WTC11 (cell line): ENCODE measurements at regions not wholly inside any gene's neighbourhood (a gene's known extent, or its start where the extent isn't known, plus 50 kb on each side); places are given as distances from the start of the nearest gene placed in this dataset.

Experiments used
- ATAC-seq: fragments of 200-7000 bp; cut with Tn5 transposase; 2 replicates; pipeline ENCODE4 v1.10.0; 2021; ENCODE audit warnings: mild to moderate bottlenecking, moderate library complexity
- CTCF ChIA-PET: fragments of 300-600 bp; sonication (Branson Sonifier 250); formaldehyde crosslinking; loops from one replicate; lab custom pipeline; 2021; ENCODE audit warnings: antibody characterized with exemption; lab: Charles Lee
- POLR2A ChIA-PET: fragments of 350-600 bp; sonication (Branson Sonifier 250); formaldehyde crosslinking; loops from one replicate; lab custom pipeline; 2021; ENCODE audit warnings: antibody characterized with exemption; lab: Charles Lee
- DNase-seq: peaks from one replicate; pipeline ENCODE4 v3.0.0; 2021; ENCODE audit warnings: low spot score
- H3K27ac Mint-ChIP-seq: 2 replicates; pipeline ENCODE4 v1.8.0; 2021; ENCODE audit warnings: mixed read lengths
- H3K27me3 Mint-ChIP-seq: 2 replicates; pipeline ENCODE4 v1.8.0; 2021; ENCODE audit warnings: low read depth, mild to moderate bottlenecking, moderate library complexity, mixed read lengths
- H3K36me3 Mint-ChIP-seq: 2 replicates; pipeline ENCODE4 v1.8.0; 2021; ENCODE audit warnings: mixed read lengths
- H3K4me1 Mint-ChIP-seq: 2 replicates; pipeline ENCODE4 v1.8.0; 2022; ENCODE audit warnings: mixed read lengths
- H3K4me3 Mint-ChIP-seq: 2 replicates; pipeline ENCODE4 v1.8.0; 2021; ENCODE audit warnings: mild to moderate bottlenecking, moderate library complexity, mixed read lengths
- H3K9me3 Mint-ChIP-seq: 2 replicates; pipeline ENCODE4 v1.8.0; 2021; ENCODE audit warnings: mixed read lengths
- ATF1 ChIP-seq: sonication (generic); formaldehyde crosslinking; IDR thresholded peaks from 2 replicates; pipeline ENCODE4 v1.8.1; 2023; ENCODE audit warnings: mild to moderate bottlenecking, moderate library complexity, missing genetic modification reagents
- CTCF ChIP-seq: fragments of 200-600 bp; IDR thresholded peaks from 2 replicates; pipeline ENCODE4 v1.8.0; 2022; ENCODE audit warnings: antibody characterized with exemption
- EMX1 ChIP-seq: fragments of 250-450 bp; sonication (Bioruptor Pico); IDR thresholded peaks from 2 replicates; pipeline ENCODE4 v1.8.0; 2021; ENCODE audit warnings: mild to moderate bottlenecking
- ESRRA ChIP-seq: sonication (generic); formaldehyde crosslinking; IDR thresholded peaks from 2 replicates; pipeline ENCODE4 v1.8.1; 2022; ENCODE audit warnings: mild to moderate bottlenecking, missing genetic modification reagents, borderline replicate concordance
- FOXP4 ChIP-seq: sonication (generic); formaldehyde crosslinking; IDR thresholded peaks from 2 replicates; pipeline ENCODE4 v1.8.0; 2022; ENCODE audit warnings: mild to moderate bottlenecking, missing genetic modification reagents
- GRHL2 ChIP-seq: fragments of 250-450 bp; sonication (Bioruptor Pico); IDR thresholded peaks from 2 replicates; pipeline ENCODE4 v1.8.0; 2022; ENCODE audit warnings: mild to moderate bottlenecking, moderate library complexity; ENCODE audit not compliant: insufficient replicate concordance, severe bottlenecking
- GTF2I ChIP-seq: fragments of 250-450 bp; sonication (Bioruptor Pico); conservative IDR thresholded peaks from 2 replicates; pipeline ENCODE4 v1.4.0; 2021; ENCODE audit warnings: mild to moderate bottlenecking
- HMGA2 ChIP-seq: fragments of 250-450 bp; sonication (Bioruptor Pico); IDR thresholded peaks from 2 replicates; pipeline ENCODE4 v1.4.0; 2021; ENCODE audit warnings: mild to moderate bottlenecking, moderate library complexity
- MXD4 ChIP-seq: fragments of 250-450 bp; sonication (Bioruptor Pico); IDR thresholded peaks from 2 replicates; pipeline ENCODE4 v1.8.0; 2021; ENCODE audit warnings: mild to moderate bottlenecking, moderate library complexity, borderline replicate concordance
- NFE2L1 ChIP-seq: sonication (generic); formaldehyde crosslinking; IDR thresholded peaks from 2 replicates; pipeline ENCODE4 v1.8.1; 2023; ENCODE audit warnings: missing genetic modification reagents
- PREB ChIP-seq: sonication (generic); formaldehyde crosslinking; IDR thresholded peaks from 2 replicates; pipeline ENCODE4 v1.8.1; 2022; ENCODE audit warnings: mild to moderate bottlenecking, missing genetic modification reagents, moderate library complexity, borderline replicate concordance
- RORB ChIP-seq: fragments of 250-450 bp; sonication (Bioruptor Pico); IDR thresholded peaks from 2 replicates; pipeline ENCODE4 v1.9.0; 2021; ENCODE audit warnings: mild to moderate bottlenecking
- SMAD3 ChIP-seq: sonication (generic); formaldehyde crosslinking; IDR thresholded peaks from 2 replicates; pipeline ENCODE4 v1.8.0; 2022; ENCODE audit warnings: missing genetic modification reagents, mild to moderate bottlenecking, borderline replicate concordance
- SP1 ChIP-seq: sonication (generic); formaldehyde crosslinking; conservative IDR thresholded peaks from 2 replicates; pipeline ENCODE4 v1.8.1; 2022; ENCODE audit warnings: missing genetic modification reagents
- TEAD1 ChIP-seq: sonication (generic); formaldehyde crosslinking; IDR thresholded peaks from 2 replicates; pipeline ENCODE4 v1.8.0; 2022; ENCODE audit warnings: mild to moderate bottlenecking, missing genetic modification reagents
- TP53 ChIP-seq: sonication (generic); formaldehyde crosslinking; IDR thresholded peaks from 2 replicates; pipeline ENCODE4 v1.8.1; 2023; ENCODE audit warnings: mild to moderate bottlenecking, missing genetic modification reagents
- ZNF219 ChIP-seq: sonication (generic); formaldehyde crosslinking; IDR thresholded peaks from 2 replicates; pipeline ENCODE4 v1.8.0; 2023; ENCODE audit warnings: missing genetic modification reagents, mild to moderate bottlenecking, borderline replicate concordance
- ZNF232 ChIP-seq: sonication (generic); formaldehyde crosslinking; IDR thresholded peaks from 2 replicates; pipeline ENCODE4 v1.8.0; 2022; ENCODE audit warnings: mild to moderate bottlenecking, missing genetic modification reagents
- ZNF281 ChIP-seq: sonication (generic); formaldehyde crosslinking; IDR thresholded peaks from 2 replicates; pipeline ENCODE4 v1.8.0; 2023; ENCODE audit warnings: mild to moderate bottlenecking, missing genetic modification reagents
- ZNF416 ChIP-seq: fragments of 250-450 bp; sonication (Bioruptor Pico); IDR thresholded peaks from 2 replicates; pipeline ENCODE4 v1.9.0; 2021; ENCODE audit warnings: mild to moderate bottlenecking, inconsistent platforms
- ZNF512 ChIP-seq: sonication (generic); formaldehyde crosslinking; IDR thresholded peaks from 2 replicates; pipeline ENCODE4 v1.8.1; 2022; ENCODE audit warnings: missing genetic modification reagents, borderline replicate concordance

- Mint-ChIP-seq H3K36me3 (no peaks in the 10 kb centered on the region), H3K27ac (no peak overlapping the region), H3K4me3 (no peak overlapping the region), H3K9me3 (no peaks in the 10 kb centered on the region), H3K27me3 (peaks cover 30% of the 10 kb centered on the region), H3K4me1 (peaks cover 36% of the 10 kb centered on the region)
- CTCF ChIA-PET: interaction anchor here (1.0 to 1.4 kb wide), 3 partner anchors 70 to 208 kb away, joined by 3 to 7 read pairs (median 4); no protein-coding TSS in a partner anchor
- no peak for ATAC-seq
- DNase-seq: no peak
- POLR2A ChIA-PET: no interaction called here
- TF ChIP-seq HMGA2 (CRISPR knock-in tag) (no peak), ZNF232 (CRISPR knock-in tag) (no peak), GTF2I (CRISPR knock-in tag) (no peak)
Measured at GRCh38 chr22:27612115-27612514, 189.4 kb downstream of the MN1 start.

GRCh38 chr22:27613099-27614005 lies 188.2 kb downstream of the MN1 start:
- H3K27ac Mint-ChIP-seq: no peak overlapping the region
- peaks cover 43% of the 10 kb centered on the region for H3K4me1 Mint-ChIP-seq
- H3K4me3 Mint-ChIP-seq: peak overlapping the region; percentile 53
- peaks cover 30% of the 10 kb centered on the region for H3K27me3 Mint-ChIP-seq
- no peaks in the 10 kb centered on the region for H3K36me3 Mint-ChIP-seq
- ChIA-PET CTCF (interaction anchor here (0.6 to 1.5 kb wide), 2 partner anchors 38 to 69 kb away, joined by 3 to 4 read pairs; no protein-coding TSS in a partner anchor), POLR2A (no interaction called here)
- no peak for TF ChIP-seq TP53
- peak; percentile 78; the same call in 1 of the 2 replicates for TF ChIP-seq GTF2I (CRISPR knock-in tag)
- TF ChIP-seq MXD4 (CRISPR knock-in tag): no peak
- H3K9me3 Mint-ChIP-seq: no peaks in the 10 kb centered on the region
- ATAC-seq (no peak), DNase-seq (no peak)

- ChIA-PET CTCF (interaction anchor here (0.6 to 1.5 kb wide), 3 partner anchors 39 to 118 kb away, joined by 3 to 4 read pairs (median 3); no protein-coding TSS in a partner anchor), POLR2A (no interaction called here)
- no peak overlapping the region for H3K27ac Mint-ChIP-seq
- no peak for TF ChIP-seq SMAD3 (CRISPR knock-in tag)
- TF ChIP-seq CTCF: no peak
- TF ChIP-seq ZNF219: no peak
- TF ChIP-seq ZNF416 (CRISPR knock-in tag): no peak
- no peak for TF ChIP-seq FOXP4 (CRISPR knock-in tag)
- TF ChIP-seq GRHL2 (CRISPR knock-in tag): no peak
- TF ChIP-seq ZNF281 (CRISPR knock-in tag): no peak
- no peak for TF ChIP-seq ATF1 (CRISPR knock-in tag)
- TF ChIP-seq HMGA2 (CRISPR knock-in tag): no peak
- no peak for TF ChIP-seq NFE2L1 (CRISPR knock-in tag)
- no peak for TF ChIP-seq ZNF512 (CRISPR knock-in tag)
- TF ChIP-seq SP1 (CRISPR knock-in tag): no peak
- TF ChIP-seq PREB (CRISPR knock-in tag): no peak
- TF ChIP-seq ESRRA (CRISPR knock-in tag): no peak
- no peak for TF ChIP-seq EMX1
- TF ChIP-seq TEAD1: no peak
- no peak for TF ChIP-seq RORB (CRISPR knock-in tag)
- peaks cover 30% of the 10 kb centered on the region for H3K27me3 Mint-ChIP-seq
- no peak for ATAC-seq
- DNase-seq: peak; percentile 21
- no peaks in the 10 kb centered on the region for H3K9me3 Mint-ChIP-seq
- H3K36me3 Mint-ChIP-seq: no peaks in the 10 kb centered on the region
- H3K4me1 Mint-ChIP-seq: peaks cover 43% of the 10 kb centered on the region
- H3K4me3 Mint-ChIP-seq: peak overlapping the region; percentile 53
Measured at GRCh38 chr22:27614006-27614649, 187.4 kb downstream of the MN1 start.
